Activated naive CD4-positive, alpha-beta T cell treated with anti-CD3 and anti-CD28 coated beads for 36 hours (primary cell): ENCODE measurements at regions not wholly inside any gene's neighbourhood (a gene's known extent, or its start where the extent isn't known, plus 50 kb on each side); places are given as distances from the start of the nearest gene placed in this dataset.
"Not testable (repeated sequence)": the region's sequence is repeated elsewhere in the genome, so short reads cannot be mapped to it uniquely, and the experiment has no call there.

Source experiments
- CTCF ChIA-PET: fragments of 350-600 bp; sonication (Branson Sonifier 250); formaldehyde crosslinking; loops from one replicate; lab custom pipeline; 2021; ENCODE audit warnings: antibody characterized with exemption; lab: Charles Lee
- DNase-seq: peaks from one replicate; pipeline ENCODE4 v3.0.0-alpha.2; 2020
- H3K27ac Mint-ChIP-seq: one replicate; pipeline ENCODE4 v1.8.0; 2021; ENCODE audit warnings: mild to moderate bottlenecking, mixed read lengths
- H3K27me3 Mint-ChIP-seq: one replicate; pipeline ENCODE4 v1.8.0; 2021; ENCODE audit warnings: low read depth, mixed read lengths
- H3K36me3 Mint-ChIP-seq: one replicate; pipeline ENCODE4 v1.8.0; 2021; ENCODE audit warnings: low read depth, mixed read lengths
- H3K4me1 Mint-ChIP-seq: one replicate; pipeline ENCODE4 v1.8.0; 2021; ENCODE audit warnings: low read depth, mixed read lengths
- H3K4me3 Mint-ChIP-seq: one replicate; pipeline ENCODE4 v1.8.0; 2021; ENCODE audit warnings: mild to moderate bottlenecking, moderate library complexity, mixed read lengths
- H3K9me3 Mint-ChIP-seq: one replicate; pipeline ENCODE4 v1.8.0; 2021; ENCODE audit warnings: mixed read lengths
- intact Hi-C: fragments of 100-400 bp; cut with micrococcal nuclease; formaldehyde crosslinking; loops from one replicate; pipeline ENCODE4 v1.15.1; 2023

DNA sequence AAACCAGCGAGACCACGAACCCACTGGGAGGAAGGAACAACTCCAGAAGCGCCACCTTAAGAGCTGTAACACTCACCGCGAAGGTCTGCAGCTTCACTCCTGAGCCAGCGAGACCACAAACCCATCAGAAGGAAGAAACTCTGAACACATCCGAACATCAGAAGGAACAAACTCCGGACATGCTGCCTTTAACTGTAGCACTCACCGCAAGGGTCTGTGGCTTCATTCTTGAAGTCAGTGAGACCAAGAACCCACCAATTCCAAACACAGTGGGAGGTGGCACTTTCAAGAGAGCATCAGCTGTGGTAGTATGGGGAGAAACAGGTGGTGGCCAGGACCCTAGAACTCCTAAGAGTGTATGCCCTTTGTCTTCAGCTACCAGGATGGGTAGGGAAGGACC, 179.8 kb upstream of the PKP2 start:
- H3K9me3 Mint-ChIP-seq, H3K27ac Mint-ChIP-seq, H3K27me3 Mint-ChIP-seq, H3K4me1 Mint-ChIP-seq, H3K36me3 Mint-ChIP-seq, intact Hi-C loops, H3K4me3 Mint-ChIP-seq, CTCF ChIA-PET, DNase-seq: not testable (repeated sequence)

DNA sequence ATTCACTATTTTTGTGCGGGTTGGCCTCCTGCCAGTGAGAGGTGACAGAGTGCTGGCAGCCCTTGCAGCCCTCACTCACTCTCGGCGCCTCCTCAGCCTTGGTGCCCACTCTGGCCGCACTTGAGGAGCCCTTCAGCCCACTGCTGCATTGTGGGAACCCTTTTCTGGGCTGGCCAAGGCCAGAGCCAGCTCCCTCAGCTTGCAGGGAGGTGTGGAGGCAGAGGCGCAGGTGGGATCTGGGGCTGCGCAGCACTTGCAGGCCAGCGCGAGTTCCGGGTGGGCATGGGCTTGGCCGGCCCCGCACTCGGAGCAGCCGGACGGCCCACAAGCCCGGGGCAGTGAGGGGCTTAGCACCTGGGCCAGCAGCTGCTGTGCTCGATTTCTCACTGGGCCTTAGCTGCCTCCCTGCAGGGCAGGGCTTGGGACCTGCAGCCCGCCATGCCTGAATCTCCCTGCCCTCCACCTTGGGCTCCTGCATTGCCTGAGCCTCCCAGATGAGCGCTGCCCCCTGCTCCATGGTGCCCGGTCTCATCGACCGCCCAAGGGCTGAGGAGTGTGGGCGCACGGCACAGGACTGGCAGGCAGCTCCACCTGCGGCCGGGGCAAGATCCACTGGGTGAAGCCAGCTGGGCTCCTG, 178.7 kb upstream of the PKP2 start:
- H3K27me3 Mint-ChIP-seq, H3K27ac Mint-ChIP-seq, intact Hi-C loops, H3K36me3 Mint-ChIP-seq, DNase-seq, H3K4me3 Mint-ChIP-seq, H3K9me3 Mint-ChIP-seq, CTCF ChIA-PET, H3K4me1 Mint-ChIP-seq: not testable (repeated sequence)

DNA sequence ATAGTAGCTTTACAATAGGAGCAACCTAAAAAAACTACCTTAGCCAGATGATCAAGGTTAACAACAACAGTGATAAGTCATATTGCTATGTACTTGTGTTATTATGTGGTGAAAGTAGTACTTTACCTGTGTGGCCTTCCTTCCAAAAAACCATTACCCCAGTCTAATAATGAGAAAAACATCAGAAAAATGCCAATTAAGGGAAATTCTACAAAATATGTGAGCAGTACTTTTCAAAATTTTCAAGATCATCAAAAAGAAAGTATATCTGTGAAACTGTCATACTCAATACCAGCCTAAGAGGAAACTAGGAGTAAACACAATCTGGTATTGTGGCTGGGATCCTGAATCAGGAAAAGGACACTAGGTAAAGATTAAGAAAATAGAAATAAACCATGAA, 165.3 kb upstream of the PKP2 start:
- H3K27ac Mint-ChIP-seq, result no peak overlapping the region
- intact Hi-C loops, result no loop called here
- no peaks in the 10 kb centered on the region for H3K36me3 Mint-ChIP-seq
- H3K4me1 Mint-ChIP-seq, result no peaks in the 10 kb centered on the region
- peaks cover 2% of the 10 kb centered on the region for H3K27me3 Mint-ChIP-seq
- CTCF ChIA-PET, result no interaction called here
- H3K4me3 Mint-ChIP-seq, result no peak overlapping the region
- no peak for DNase-seq
- peaks cover 13% of the 10 kb centered on the region for H3K9me3 Mint-ChIP-seq

DNA sequence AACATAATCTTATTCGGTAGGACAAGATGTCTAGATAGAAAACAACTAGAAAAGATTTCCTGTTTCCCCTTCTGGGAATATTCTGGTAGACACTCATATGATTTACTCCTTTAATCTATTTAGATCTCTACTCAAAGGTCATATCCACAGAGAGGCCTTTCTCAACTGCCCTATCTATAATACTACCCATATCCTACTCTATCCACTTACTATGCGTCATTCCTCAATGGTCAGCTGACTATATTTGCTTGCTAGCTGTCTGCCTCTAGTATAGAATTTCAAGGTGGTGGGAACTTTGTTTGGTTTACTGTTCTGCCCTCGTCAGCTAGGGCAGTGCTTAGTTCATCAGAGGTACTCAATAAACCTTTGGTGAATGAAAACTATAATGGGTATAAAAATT, 157.8 kb upstream of the PKP2 start:
- H3K27me3 Mint-ChIP-seq, result peaks cover 2% of the 10 kb centered on the region
- CTCF ChIA-PET, result no interaction called here
- no peaks in the 10 kb centered on the region for H3K36me3 Mint-ChIP-seq
- H3K4me3 Mint-ChIP-seq, result no peak overlapping the region
- H3K4me1 Mint-ChIP-seq, result no peaks in the 10 kb centered on the region
- peaks cover 2% of the 10 kb centered on the region for H3K9me3 Mint-ChIP-seq
- DNase-seq, result no peak
- intact Hi-C loops, result no loop called here
- H3K27ac Mint-ChIP-seq, result no peak overlapping the region

DNA sequence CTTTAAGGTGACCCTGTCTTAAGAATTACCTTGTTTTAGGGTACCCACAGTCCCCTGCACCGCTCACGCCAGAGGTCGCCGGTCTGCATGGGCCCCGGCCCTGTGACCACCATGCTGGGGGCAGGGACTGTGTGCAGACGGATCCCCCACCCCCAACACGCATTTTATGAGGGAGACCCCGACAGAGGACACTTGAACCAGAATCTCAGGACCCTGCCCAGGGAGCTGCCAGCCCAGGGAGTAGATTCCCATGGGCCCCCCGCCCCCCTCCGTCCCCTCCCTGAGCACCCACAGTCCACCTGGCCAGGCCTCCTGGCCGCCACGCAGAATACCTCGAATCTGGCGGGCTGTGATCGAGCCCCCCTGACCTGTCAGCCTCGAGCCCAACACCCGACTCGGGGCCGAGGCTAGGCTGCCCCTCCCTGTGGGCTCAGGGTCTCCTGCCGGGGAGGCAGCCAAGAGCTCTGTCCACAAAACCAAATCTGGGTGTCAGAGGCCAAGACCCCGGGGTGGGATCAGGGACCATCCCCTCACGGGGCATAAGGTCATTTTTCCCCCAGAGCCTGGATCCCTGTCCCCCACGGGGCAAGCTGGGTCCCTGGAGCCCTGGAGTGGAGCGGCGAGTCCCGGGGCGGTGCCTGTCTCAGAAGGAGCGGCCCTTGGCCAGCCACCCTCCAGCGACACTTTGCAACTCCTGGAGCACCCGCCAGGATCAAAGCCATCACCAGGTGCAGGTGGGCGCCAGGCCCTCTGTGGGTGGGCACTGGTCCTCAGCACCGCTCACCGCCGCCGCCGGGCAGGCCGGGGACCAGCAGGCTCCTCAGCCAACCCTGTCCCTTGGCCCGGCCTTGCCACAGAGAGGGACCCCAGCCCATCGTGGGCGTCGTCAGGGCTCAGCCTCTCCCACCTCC, 155.8 kb upstream of the PKP2 start:
- intact Hi-C loops, result no loop called here
- no peaks in the 10 kb centered on the region for H3K4me1 Mint-ChIP-seq
- H3K27me3 Mint-ChIP-seq, result no peaks in the 10 kb centered on the region
- H3K9me3 Mint-ChIP-seq, result peaks cover 2% of the 10 kb centered on the region
- no peak for DNase-seq
- H3K4me3 Mint-ChIP-seq, result no peak overlapping the region
- H3K36me3 Mint-ChIP-seq, result no peaks in the 10 kb centered on the region
- CTCF ChIA-PET, result no interaction called here
- H3K27ac Mint-ChIP-seq, result no peak overlapping the region

DNA sequence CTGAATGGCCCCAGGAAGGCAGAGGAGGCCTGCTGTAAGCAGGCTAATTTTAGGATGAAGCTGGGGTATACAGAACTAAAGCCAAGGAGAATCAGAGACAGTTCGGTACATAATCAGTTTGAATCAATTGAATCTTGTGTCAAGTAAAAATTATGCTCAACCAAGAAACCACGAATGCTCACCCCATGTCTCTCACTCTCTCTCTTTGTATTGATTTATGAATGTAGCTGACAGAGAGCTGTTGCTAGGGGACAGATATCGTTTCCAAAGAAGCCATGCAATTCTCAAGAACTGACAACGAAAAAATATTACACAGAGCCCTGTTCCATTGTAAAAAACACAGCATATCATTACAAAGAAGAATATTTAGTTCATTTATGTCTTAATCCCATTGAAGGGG, 151.1 kb upstream of the PKP2 start:
- Mint-ChIP-seq H3K27ac (no peak overlapping the region), H3K4me1 (no peaks in the 10 kb centered on the region), H3K27me3 (no peaks in the 10 kb centered on the region), H3K4me3 (no peak overlapping the region), H3K36me3 (no peaks in the 10 kb centered on the region), H3K9me3 (no peaks in the 10 kb centered on the region)
- intact Hi-C loops, result no loop called here
- no peak for DNase-seq
- CTCF ChIA-PET, result no interaction called here

DNA sequence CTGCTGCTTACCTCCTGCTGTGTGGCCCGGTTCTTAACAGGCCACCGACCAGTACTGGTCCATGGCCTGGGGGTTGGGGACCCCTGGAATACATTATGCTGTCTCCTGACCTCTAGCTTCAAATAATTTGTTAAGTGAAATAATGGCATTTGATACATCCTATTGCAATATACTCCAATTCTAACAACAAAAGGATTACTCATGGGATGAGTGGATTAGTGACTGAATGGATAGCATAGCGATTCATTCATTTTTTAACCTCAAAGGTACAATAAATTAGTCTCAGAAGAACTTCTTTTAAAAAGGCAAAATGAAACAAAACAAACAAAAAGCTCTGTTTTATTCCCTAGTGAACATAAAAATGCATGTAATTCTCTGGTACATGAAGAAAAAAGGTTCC, 147.9 kb upstream of the PKP2 start:
- Mint-ChIP-seq H3K36me3 (peaks cover 3% of the 10 kb centered on the region), H3K27me3 (no peaks in the 10 kb centered on the region), H3K9me3 (peaks cover 12% of the 10 kb centered on the region), H3K4me1 (no peaks in the 10 kb centered on the region), H3K4me3 (no peak overlapping the region), H3K27ac (no peak overlapping the region)
- DNase-seq, result no peak
- intact Hi-C loops, result no loop called here
- CTCF ChIA-PET, result no interaction called here

DNA sequence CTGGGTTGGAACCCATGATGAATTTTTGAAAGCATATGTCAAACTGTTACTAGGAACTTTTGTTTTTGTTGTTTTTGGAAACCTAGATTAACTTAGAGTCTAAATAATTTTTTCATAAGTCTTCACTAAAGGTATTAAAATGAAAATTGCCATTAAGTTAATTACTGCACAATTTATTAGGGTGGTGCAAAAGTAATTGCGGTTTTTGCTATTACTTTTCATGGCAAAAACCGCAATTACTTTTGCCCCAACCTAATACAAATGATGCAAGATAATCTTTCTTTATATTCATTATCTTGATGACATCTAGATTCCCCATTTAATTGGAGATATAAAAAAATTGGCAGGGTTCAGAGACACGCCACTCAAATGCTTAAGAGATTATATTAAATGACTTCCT, 145.0 kb upstream of the PKP2 start:
- CTCF ChIA-PET, result no interaction called here
- no peak for DNase-seq
- no peak overlapping the region for H3K4me3 Mint-ChIP-seq
- intact Hi-C loops, result no loop called here
- no peaks in the 10 kb centered on the region for H3K27me3 Mint-ChIP-seq
- H3K9me3 Mint-ChIP-seq, result peaks cover 14% of the 10 kb centered on the region
- no peak overlapping the region for H3K27ac Mint-ChIP-seq
- peaks cover 3% of the 10 kb centered on the region for H3K36me3 Mint-ChIP-seq
- H3K4me1 Mint-ChIP-seq, result no peaks in the 10 kb centered on the region

DNA sequence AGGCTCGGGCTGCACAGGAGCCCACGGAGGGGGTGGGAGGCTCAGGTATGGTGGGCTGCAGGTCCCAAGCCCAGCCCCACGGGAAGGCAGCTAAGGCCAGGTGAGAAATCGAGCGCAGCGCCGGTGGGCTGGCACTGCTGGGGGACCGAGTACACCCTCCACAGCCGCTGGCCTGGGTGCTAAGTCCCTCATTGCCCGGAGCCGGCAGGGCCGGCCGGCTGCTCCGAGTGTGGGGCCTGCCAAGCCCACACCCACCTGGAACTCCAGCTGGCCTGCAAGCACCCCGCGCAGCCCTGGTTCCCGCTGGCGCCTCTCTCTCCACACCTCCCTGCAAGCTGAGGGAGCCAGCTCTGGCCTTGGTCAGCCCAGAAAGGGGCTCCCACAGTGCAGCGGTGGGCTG, 137.4 kb upstream of the PKP2 start:
- H3K36me3 Mint-ChIP-seq, H3K27ac Mint-ChIP-seq, intact Hi-C loops, H3K4me1 Mint-ChIP-seq, H3K9me3 Mint-ChIP-seq, DNase-seq, CTCF ChIA-PET, H3K27me3 Mint-ChIP-seq, H3K4me3 Mint-ChIP-seq: not testable (repeated sequence)

DNA sequence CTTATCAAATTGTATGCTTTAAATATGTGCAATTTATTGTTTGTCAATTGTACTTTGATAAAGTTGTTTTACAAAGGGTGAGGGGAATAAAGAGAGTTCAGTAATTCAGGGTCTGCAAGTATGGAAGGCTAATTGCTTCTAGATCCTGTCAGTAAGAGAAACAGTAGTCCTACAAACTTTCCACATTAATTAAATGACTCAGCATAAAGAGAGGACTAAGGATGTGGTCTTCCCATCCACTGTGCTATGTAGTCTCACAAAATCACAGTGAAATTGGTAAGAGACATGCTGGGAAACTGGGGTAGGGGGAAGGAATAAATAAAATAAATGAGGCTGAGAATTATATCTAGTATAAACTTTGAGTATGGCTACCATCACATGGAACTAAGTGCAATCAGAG, 130.2 kb upstream of the PKP2 start:
- no peak overlapping the region for H3K4me3 Mint-ChIP-seq

DNA sequence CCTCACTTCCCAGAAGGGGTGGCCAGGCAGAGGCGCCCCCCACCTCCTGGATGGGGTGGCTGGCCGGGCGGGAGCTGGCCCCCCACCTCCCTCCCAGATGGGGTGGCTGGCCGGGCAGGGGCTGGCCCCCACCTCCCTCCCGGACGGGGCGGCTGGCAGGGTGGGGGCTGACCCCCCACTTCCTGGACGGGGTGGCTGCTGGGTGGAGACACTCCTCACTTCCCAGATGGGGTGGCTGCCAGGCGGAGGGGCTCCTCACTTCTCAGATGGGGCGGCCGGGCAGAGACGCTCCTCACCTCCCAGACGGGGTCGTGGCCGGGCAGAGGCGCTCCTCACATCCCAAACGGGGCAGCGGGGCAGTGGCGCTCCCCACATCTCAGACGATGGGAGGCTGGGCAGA, 126.1 kb upstream of the PKP2 start:
- H3K27ac Mint-ChIP-seq, DNase-seq, H3K9me3 Mint-ChIP-seq, H3K4me1 Mint-ChIP-seq, intact Hi-C loops, H3K4me3 Mint-ChIP-seq, H3K36me3 Mint-ChIP-seq, CTCF ChIA-PET, H3K27me3 Mint-ChIP-seq: not testable (repeated sequence)

More for the DNA sequence above, 130.2 kb upstream of the PKP2 start:
- H3K36me3 Mint-ChIP-seq, result no peaks in the 10 kb centered on the region
- H3K27ac Mint-ChIP-seq, result no peak overlapping the region
- CTCF ChIA-PET, result no interaction called here
- H3K4me1 Mint-ChIP-seq, result no peaks in the 10 kb centered on the region
- H3K27me3 Mint-ChIP-seq, result no peaks in the 10 kb centered on the region
- H3K9me3 Mint-ChIP-seq, result peaks cover 3% of the 10 kb centered on the region
- no peak for DNase-seq
- intact Hi-C loops, result no loop called here

DNA sequence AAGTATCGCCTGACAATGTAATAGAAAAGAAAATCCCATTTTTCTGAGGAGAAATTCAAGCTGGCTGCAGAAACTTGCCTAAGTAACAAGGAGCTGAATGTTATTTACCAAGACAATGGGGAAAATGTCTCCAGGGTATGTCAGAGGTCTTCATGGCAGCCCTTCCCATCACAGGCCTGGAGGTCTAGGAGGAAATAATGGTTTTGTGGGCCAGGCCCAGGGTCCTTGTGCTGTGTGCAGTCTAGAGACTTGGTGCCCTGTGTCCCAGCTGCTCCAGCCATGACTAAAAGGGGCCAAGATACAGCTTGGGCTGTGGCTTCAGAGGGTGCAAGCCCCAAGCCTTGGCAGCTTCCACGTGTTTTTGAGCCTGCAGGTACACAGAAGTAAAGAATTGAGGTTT, 120.5 kb upstream of the PKP2 start:
- DNase-seq, result not testable (repeated sequence)

DNA sequence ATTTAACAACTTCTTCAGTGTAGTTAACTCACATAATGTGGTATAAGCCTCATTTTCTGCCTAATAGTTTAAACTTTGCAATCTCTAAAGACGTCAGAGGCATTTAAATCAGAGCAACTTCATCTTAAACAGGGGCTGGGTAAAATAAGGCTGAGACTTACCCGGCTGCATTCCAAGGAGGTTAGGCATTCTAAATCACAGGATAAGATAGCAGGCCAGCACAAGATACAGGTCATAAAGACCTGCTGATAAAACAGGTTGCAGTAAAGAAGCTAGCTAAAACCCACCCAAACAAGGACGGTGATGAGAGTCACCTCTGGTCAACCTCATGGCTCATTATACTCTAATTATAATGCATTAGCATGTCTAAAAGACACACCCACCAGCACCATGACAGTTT, 115.6 kb upstream of the PKP2 start:
- CTCF ChIA-PET, result no interaction called here
- H3K27me3 Mint-ChIP-seq, result no peaks in the 10 kb centered on the region
- no peaks in the 10 kb centered on the region for H3K36me3 Mint-ChIP-seq
- H3K9me3 Mint-ChIP-seq, result peaks cover 17% of the 10 kb centered on the region
- intact Hi-C loops, result no loop called here
- no peak overlapping the region for H3K4me3 Mint-ChIP-seq
- DNase-seq, result no peak
- no peak overlapping the region for H3K27ac Mint-ChIP-seq
- no peaks in the 10 kb centered on the region for H3K4me1 Mint-ChIP-seq

More for the DNA sequence above, 120.5 kb upstream of the PKP2 start:
- CTCF ChIA-PET, H3K27ac Mint-ChIP-seq, H3K4me1 Mint-ChIP-seq, H3K4me3 Mint-ChIP-seq, H3K27me3 Mint-ChIP-seq, intact Hi-C loops, H3K36me3 Mint-ChIP-seq: not testable (repeated sequence)
- peaks cover 19% of the 10 kb centered on the region for H3K9me3 Mint-ChIP-seq
